ENCODE measurements at regions not wholly inside any gene's neighbourhood (a gene's known extent, or its start where the extent isn't known, plus 50 kb on each side); places are given as distances from the start of the nearest gene placed in this dataset.

GRCh38 chr16:65672960-65673359 lies 551.1 kb upstream of the CDH11 start:
- DNase-seq (ENCODE audit: extremely low read depth, low read depth): no peak

- DNase-seq (ENCODE audit: extremely low read depth, low read depth): no peak
Observed at GRCh38 chr16:65671071-65671470, 549.2 kb upstream of the CDH11 start.

GRCh38 chr16:65668064-65668595 lies 546.3 kb upstream of the CDH11 start:
- no peak for DNase-seq (ENCODE audit: extremely low read depth, low read depth)

GRCh38 chr16:65667011-65667578 lies 545.2 kb upstream of the CDH11 start:
- peak; percentile 81 for DNase-seq (ENCODE audit: extremely low read depth, low read depth)

GRCh38 chr16:65666132-65666941 lies 544.5 kb upstream of the CDH11 start:
- peak; percentile 75 for DNase-seq (ENCODE audit: extremely low read depth, low read depth)

GRCh38 chr16:65665586-65665985 lies 543.7 kb upstream of the CDH11 start:
- DNase-seq (ENCODE audit: extremely low read depth, low read depth): peak; percentile 43

GRCh38 chr16:65663774-65664173 lies 541.9 kb upstream of the CDH11 start:
- peak; percentile 96 for DNase-seq (ENCODE audit: extremely low read depth, low read depth)

GRCh38 chr16:65662256-65662655 lies 540.4 kb upstream of the CDH11 start:
- no peak for DNase-seq (ENCODE audit: extremely low read depth, low read depth)

- no peak for DNase-seq (ENCODE audit: extremely low read depth, low read depth)
Observed at GRCh38 chr16:65661558-65661957, 539.7 kb upstream of the CDH11 start.

- DNase-seq (ENCODE audit: extremely low read depth, low read depth): no peak
Observed at GRCh38 chr16:65660390-65660789, 538.5 kb upstream of the CDH11 start.

- DNase-seq (ENCODE audit: extremely low read depth, low read depth): no peak
Observed at GRCh38 chr16:65659758-65660157, 537.9 kb upstream of the CDH11 start.

- DNase-seq (ENCODE audit: extremely low read depth, low read depth): peak; percentile 35
Observed at GRCh38 chr16:65658787-65659220, 536.9 kb upstream of the CDH11 start.

GRCh38 chr16:65658349-65658748 lies 536.5 kb upstream of the CDH11 start:
- peak; percentile 28 for DNase-seq (ENCODE audit: extremely low read depth, low read depth)

GRCh38 chr16:65657556-65657955 lies 535.7 kb upstream of the CDH11 start:
- no peak for DNase-seq (ENCODE audit: extremely low read depth, low read depth)

- DNase-seq (ENCODE audit: extremely low read depth, low read depth): no peak
Observed at GRCh38 chr16:65657071-65657494, 535.2 kb upstream of the CDH11 start.

- no peak for DNase-seq (ENCODE audit: extremely low read depth, low read depth)
Observed at GRCh38 chr16:65655802-65656201, 533.9 kb upstream of the CDH11 start.

GRCh38 chr16:65648101-65648500 lies 526.2 kb upstream of the CDH11 start:
- DNase-seq (ENCODE audit: extremely low read depth, low read depth): no peak

- no peak for DNase-seq (ENCODE audit: extremely low read depth, low read depth)
Observed at GRCh38 chr16:65644821-65645220, 523.0 kb upstream of the CDH11 start.

- DNase-seq (ENCODE audit: extremely low read depth, low read depth): no peak
Observed at GRCh38 chr16:65641762-65642289, 520.0 kb upstream of the CDH11 start.

- no peak for DNase-seq (ENCODE audit: extremely low read depth, low read depth)
Observed at GRCh38 chr16:65641049-65641761, 519.3 kb upstream of the CDH11 start.

GRCh38 chr16:65634833-65635232 lies 513.0 kb upstream of the CDH11 start:
- no peak for DNase-seq (ENCODE audit: extremely low read depth, low read depth)

Measured in NCI-H460 (cell line).